Glutamatergic neuron (in vitro differentiated cells): ENCODE measurements at regions not wholly inside any gene's neighbourhood (a gene's known extent, or its start where the extent isn't known, plus 50 kb on each side); places are given as distances from the start of the nearest gene placed in this dataset.
"Not testable (repeated sequence)": the region's sequence is repeated elsewhere in the genome, so short reads cannot be mapped to it uniquely, and the experiment has no call there.

Source experiments
- DNase-seq: peaks from one replicate; pipeline ENCODE4 v3.0.0; 2022
- H3K27ac Mint-ChIP-seq: one replicate; pipeline ENCODE4 v1.8.0; 2020; ENCODE audit warnings: mild to moderate bottlenecking, mixed read lengths, inconsistent platforms; ENCODE audit not compliant: unreplicated experiment
- H3K27me3 Mint-ChIP-seq: one replicate; pipeline ENCODE4 v1.8.0; 2020; ENCODE audit warnings: mild to moderate bottlenecking, moderate library complexity, mixed read lengths, inconsistent platforms; ENCODE audit not compliant: unreplicated experiment
- H3K36me3 Mint-ChIP-seq: one replicate; pipeline ENCODE4 v1.8.0; 2020; ENCODE audit warnings: mild to moderate bottlenecking, mixed read lengths, inconsistent platforms; ENCODE audit not compliant: unreplicated experiment
- H3K4me1 Mint-ChIP-seq: one replicate; pipeline ENCODE4 v1.8.0; 2020; ENCODE audit warnings: mild to moderate bottlenecking, low read depth, mixed read lengths, inconsistent platforms; ENCODE audit not compliant: unreplicated experiment
- H3K4me3 Mint-ChIP-seq: one replicate; pipeline ENCODE4 v1.8.0; 2020; ENCODE audit warnings: mild to moderate bottlenecking, mixed read lengths, inconsistent platforms; ENCODE audit not compliant: unreplicated experiment
- H3K9me3 Mint-ChIP-seq: one replicate; pipeline ENCODE4 v1.8.0; 2020; ENCODE audit warnings: mild to moderate bottlenecking, moderate library complexity, mixed read lengths, inconsistent platforms; ENCODE audit not compliant: unreplicated experiment
- CTCF ChIP-seq: fragments of 200-600 bp; sonication (generic); IDR thresholded peaks from one replicate; pipeline ENCODE4 v1.5.0; 2021; ENCODE audit not compliant: partially characterized antibody, unreplicated experiment

GRCh38 chr6:9307187-9307586 lies 871.8 kb upstream of the SLC35B3 start:
- H3K9me3 Mint-ChIP-seq, result no peaks in the 10 kb centered on the region
- no peaks in the 10 kb centered on the region for H3K27me3 Mint-ChIP-seq
- H3K36me3 Mint-ChIP-seq, result no peaks in the 10 kb centered on the region
- DNase-seq, result no peak
- H3K4me3 Mint-ChIP-seq, result no peak overlapping the region
- no peak for TF ChIP-seq CTCF
- peaks cover 2% of the 10 kb centered on the region for H3K4me1 Mint-ChIP-seq
- H3K27ac Mint-ChIP-seq, result no peak overlapping the region

GRCh38 chr6:9295644-9296043 lies 860.3 kb upstream of the SLC35B3 start:
- Mint-ChIP-seq H3K36me3 (no peaks in the 10 kb centered on the region), H3K27me3 (peaks cover 2% of the 10 kb centered on the region), H3K27ac (no peak overlapping the region), H3K4me3 (no peak overlapping the region), H3K9me3 (no peaks in the 10 kb centered on the region), H3K4me1 (no peaks in the 10 kb centered on the region)
- DNase-seq, result no peak
- no peak for TF ChIP-seq CTCF

DNA sequence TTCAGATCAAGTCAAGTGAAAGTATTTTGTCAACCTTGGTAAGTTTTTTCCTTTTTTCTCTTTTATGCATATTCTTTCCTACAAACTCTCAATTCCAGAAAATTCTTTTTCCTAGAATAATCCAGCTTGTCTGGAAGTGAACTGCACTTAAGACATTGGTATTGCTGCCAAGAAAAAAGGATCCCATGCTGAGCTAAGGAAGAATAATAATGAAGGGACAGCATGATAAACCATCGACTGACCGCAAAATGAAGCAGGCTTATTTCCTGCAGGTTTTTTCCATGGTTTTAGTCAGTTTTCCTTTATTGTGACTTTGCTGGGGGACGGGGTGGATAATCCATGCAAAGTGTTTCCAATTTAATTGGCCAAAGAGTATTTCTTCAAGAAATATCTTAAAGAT lies 857.6 kb upstream of the SLC35B3 start:
- no peaks in the 10 kb centered on the region for H3K4me1 Mint-ChIP-seq
- DNase-seq, result no peak
- no peaks in the 10 kb centered on the region for H3K9me3 Mint-ChIP-seq
- H3K27me3 Mint-ChIP-seq, result peaks cover 3% of the 10 kb centered on the region
- H3K36me3 Mint-ChIP-seq, result no peaks in the 10 kb centered on the region
- no peak overlapping the region for H3K27ac Mint-ChIP-seq
- TF ChIP-seq CTCF, result no peak
- no peak overlapping the region for H3K4me3 Mint-ChIP-seq

- not testable (repeated sequence) for H3K36me3 Mint-ChIP-seq, H3K27me3 Mint-ChIP-seq, H3K9me3 Mint-ChIP-seq, H3K27ac Mint-ChIP-seq, H3K4me1 Mint-ChIP-seq, DNase-seq, H3K4me3 Mint-ChIP-seq
Observed at GRCh38 chr6:9290342-9290741, 855.0 kb upstream of the SLC35B3 start.

DNA sequence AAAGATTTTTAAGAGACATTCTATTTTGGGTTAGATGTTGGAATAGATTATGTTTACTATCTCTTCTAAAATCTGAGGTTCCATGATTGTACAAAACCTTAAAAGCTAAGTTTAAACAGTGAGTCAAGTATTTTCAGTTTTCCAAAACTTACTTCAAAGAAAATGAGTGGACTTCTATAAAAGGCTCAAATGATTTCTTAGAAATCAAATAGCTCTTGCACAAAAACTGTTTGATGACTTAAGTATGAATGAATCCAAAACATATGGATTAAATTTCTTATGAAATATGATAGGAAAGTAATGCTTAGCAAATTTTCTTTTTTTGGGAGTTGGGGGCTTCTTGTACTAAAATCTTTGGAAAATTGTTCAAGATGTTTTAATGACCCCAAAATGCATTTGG lies 837.3 kb upstream of the SLC35B3 start:
- Mint-ChIP-seq H3K36me3 (no peaks in the 10 kb centered on the region), H3K27me3 (no peaks in the 10 kb centered on the region), H3K4me3 (no peak overlapping the region), H3K4me1 (no peaks in the 10 kb centered on the region), H3K9me3 (no peaks in the 10 kb centered on the region), H3K27ac (no peak overlapping the region)
- no peak for DNase-seq
- no peak for TF ChIP-seq CTCF

- no peak overlapping the region for H3K27ac Mint-ChIP-seq
- no peaks in the 10 kb centered on the region for H3K27me3 Mint-ChIP-seq
- peaks cover 4% of the 10 kb centered on the region for H3K36me3 Mint-ChIP-seq
- H3K4me3 Mint-ChIP-seq, result no peak overlapping the region
- peaks cover 3% of the 10 kb centered on the region for H3K9me3 Mint-ChIP-seq
- no peak for DNase-seq
- H3K4me1 Mint-ChIP-seq, result no peaks in the 10 kb centered on the region
- TF ChIP-seq CTCF, result no peak
Observed at GRCh38 chr6:9266741-9267140, 831.4 kb upstream of the SLC35B3 start.
